Choroid plexus epithelial cell (primary cell): ENCODE measurements at regions not wholly inside any gene's neighbourhood (a gene's known extent, or its start where the extent isn't known, plus 50 kb on each side); places are given as distances from the start of the nearest gene placed in this dataset.
"Not testable (repeated sequence)": the region's sequence is repeated elsewhere in the genome, so short reads cannot be mapped to it uniquely, and the experiment has no call there.

Experiments used
- DNase-seq: peaks from one replicate; pipeline ENCODE4 v3.0.0-alpha.2; 2010; ENCODE audit warnings: low read depth
- H3K4me3 ChIP-seq: 2 replicates; pipeline ENCODE4 v1.5.1; 2011; ENCODE audit warnings: low read depth, mild to moderate bottlenecking, control low read depth, low read length, moderate library complexity
- TF ChIP-seq, protein P1 (sequence below): conservative IDR thresholded peaks from 2 replicates; pipeline ENCODE4 v1.5.1; 2011; ENCODE audit warnings: low read depth, mild to moderate bottlenecking, control low read depth, inconsistent platforms, low read length, moderate library complexity

DNA sequence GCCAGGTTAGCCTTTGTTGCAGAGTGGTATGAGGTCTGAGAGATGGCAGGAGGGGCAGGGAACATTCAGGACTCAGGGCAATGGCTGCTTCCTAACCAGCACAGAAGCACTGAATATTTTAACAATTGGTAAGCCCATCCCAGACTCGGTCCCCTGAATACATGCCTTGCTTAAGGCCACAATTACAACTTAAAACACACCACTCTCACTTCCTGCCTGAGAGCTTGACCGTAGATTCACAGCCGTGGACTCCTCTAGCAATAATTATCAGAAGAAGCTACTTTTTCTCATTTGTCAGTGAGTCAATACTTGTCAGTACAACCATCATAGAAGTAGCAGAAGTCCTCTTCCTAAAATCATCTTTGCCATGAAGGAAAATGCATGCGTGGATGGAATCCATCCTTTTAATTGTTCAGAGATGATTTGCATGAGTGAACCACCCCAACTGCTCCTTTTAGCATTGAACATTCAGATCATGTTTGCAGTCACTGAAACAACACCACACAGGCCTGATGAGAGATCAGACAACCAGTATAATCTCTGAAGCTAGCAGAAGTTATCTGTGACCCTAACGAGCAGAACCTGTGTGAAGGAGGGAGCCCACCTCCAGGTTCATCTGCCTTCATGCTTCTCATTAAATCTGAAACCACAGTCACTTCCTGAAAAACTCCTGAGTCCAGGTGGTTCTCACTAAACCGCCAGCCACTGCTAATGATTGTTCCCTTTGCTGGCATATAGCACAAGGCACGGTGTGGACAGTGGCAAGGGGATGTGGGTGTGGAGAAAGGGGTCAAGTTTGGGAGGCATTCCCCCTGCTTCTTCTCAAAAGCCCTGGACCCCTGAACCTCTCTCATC lies 333.9 kb upstream of the CNR1 start:
- TF ChIP-seq, protein P1, sequence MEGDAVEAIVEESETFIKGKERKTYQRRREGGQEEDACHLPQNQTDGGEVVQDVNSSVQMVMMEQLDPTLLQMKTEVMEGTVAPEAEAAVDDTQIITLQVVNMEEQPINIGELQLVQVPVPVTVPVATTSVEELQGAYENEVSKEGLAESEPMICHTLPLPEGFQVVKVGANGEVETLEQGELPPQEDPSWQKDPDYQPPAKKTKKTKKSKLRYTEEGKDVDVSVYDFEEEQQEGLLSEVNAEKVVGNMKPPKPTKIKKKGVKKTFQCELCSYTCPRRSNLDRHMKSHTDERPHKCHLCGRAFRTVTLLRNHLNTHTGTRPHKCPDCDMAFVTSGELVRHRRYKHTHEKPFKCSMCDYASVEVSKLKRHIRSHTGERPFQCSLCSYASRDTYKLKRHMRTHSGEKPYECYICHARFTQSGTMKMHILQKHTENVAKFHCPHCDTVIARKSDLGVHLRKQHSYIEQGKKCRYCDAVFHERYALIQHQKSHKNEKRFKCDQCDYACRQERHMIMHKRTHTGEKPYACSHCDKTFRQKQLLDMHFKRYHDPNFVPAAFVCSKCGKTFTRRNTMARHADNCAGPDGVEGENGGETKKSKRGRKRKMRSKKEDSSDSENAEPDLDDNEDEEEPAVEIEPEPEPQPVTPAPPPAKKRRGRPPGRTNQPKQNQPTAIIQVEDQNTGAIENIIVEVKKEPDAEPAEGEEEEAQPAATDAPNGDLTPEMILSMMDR, result no peak
- H3K4me3 ChIP-seq, result no peak overlapping the region
- no peak for DNase-seq

DNA sequence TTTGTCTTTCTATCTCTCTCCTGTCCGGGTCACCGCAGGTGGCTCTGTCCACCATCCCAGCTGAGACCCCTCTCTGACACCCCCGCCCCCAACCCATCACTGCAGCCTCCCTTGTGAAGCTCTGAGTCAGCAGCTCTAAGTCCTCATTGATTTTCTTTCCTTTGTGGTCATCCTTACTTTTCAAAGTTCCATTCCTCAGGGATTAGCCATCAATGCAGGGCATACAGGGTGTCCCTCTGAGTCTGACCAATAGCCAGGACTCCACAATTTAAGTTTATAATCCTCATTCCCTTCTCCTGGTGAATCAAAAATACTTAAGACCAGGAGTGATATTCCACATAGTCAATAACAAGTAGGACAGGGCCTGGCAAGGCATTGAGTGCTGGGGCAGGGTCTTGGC lies 333.3 kb upstream of the CNR1 start:
- TF ChIP-seq, protein P1, result no peak
- no peak for DNase-seq

DNA sequence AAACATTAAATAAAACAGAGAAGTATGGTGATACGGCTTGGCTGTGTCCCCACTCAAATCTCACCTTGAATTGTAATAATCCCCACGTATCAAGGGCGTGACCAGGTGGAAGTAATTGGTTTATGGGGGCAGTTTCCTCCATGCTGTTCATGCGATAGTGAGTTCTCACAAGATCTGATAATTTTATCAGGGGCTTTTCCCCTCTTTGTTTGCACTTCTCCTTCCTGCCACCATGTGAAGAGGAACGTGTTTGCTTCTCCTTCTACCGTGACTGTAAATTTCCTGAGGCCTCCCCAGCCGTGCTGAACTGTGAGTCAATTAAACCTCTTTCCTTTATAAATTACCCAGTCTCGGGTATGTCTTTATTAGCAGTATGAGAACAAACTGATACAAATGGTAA lies 331.3 kb upstream of the CNR1 start:
- H3K4me3 ChIP-seq, DNase-seq: not testable (repeated sequence)

More for the DNA sequence above, 333.3 kb upstream of the CNR1 start:
- H3K4me3 ChIP-seq, result no peak overlapping the region

DNA sequence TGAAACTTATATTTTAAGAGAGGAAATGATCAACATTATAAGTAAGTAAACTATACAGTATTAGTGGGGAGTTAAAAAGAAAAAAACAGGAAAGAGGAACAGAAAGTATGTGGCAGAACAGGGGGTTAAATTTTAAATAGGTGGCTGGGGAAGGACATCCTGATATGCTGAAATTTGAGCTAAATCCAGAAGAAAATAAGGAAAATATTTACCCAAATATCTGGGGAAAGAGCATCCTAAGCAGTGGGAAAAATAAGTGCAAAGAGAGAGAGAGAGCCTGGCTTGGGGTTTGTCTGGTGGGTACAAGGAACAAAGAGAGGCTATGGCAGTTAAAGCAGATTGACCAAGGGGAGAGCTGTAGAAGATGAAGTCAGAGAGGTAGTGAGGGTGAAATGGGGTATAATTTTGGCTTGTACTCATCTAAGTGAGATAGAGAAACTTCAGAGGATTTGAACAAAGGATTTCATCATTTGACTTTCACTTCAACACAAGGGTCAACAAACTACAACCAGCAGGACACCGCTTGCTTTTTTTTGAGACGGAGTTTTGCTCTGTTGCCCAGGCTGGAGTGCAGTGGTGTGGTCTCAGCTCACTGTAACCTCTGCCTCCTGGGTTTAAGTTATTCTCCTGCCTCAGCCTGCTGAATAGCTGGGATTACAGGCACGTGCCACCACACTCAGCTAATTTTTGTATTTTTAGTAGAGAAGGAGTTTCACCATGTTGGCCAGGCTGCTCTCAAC lies 328.4 kb upstream of the CNR1 start:
- peak; percentile 16 for DNase-seq
- no peak overlapping the region for H3K4me3 ChIP-seq
- TF ChIP-seq, protein P1, result no peak

DNA sequence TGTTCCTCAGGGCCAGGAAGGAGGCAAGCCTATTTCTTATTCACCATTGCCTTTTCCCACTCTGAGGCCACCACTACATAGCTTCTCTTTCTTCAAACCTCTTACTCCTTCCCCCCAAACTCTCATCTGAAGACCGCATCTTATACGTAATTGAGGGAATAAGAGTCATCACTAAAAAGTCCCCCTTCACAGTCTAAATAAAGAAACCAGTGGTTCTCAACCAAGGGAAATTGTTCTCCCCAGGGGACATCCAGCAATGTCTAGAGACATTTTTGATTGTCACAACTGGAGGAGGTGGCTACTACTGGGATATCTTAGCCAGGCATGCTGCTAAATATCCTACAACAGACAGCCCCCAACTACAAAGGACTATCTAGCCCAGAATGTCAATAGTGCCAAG lies 327.6 kb upstream of the CNR1 start:
- no peak overlapping the region for H3K4me3 ChIP-seq
- no peak for DNase-seq
- TF ChIP-seq, protein P1, result no peak

DNA sequence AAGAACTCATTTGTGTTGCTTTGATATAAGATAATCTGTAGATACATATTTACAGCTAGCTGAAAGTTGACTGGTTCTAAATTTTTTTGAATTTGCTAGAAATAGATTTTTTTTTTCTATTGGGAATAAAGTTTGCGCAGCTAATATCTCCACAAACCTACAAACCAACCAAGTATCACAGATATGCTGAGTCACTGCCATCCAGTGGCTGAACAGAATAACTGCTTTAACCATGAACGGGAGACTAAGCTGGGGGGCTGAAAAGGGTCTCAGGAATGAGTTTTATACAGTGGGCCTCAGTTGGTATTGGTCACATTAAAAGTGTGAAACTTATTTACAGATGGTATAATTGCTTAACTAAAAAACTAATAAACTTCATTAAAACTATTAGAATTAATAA lies 326.7 kb upstream of the CNR1 start:
- no peak overlapping the region for H3K4me3 ChIP-seq
- TF ChIP-seq, protein P1, result peak; percentile 72
- peak; percentile 77 for DNase-seq

DNA sequence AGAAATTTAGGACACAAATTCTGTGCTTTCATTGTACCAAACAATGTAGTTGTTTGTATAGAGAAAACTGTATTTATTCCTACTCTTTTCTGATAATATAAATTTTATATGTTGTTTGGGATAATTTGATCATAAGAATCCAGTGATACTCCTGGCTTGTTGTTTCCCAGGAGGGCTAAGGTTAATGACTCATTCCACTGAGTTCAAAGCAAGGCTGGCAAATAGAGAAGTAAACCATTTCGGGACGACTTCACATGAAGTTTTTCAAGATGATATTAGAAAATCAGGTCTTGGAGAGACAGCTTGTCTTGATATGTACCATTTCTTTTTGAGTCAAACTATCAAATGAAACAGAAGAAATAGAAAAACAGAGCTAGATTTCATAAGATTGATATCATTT lies 326.1 kb upstream of the CNR1 start:
- peak; percentile 24 for DNase-seq
- TF ChIP-seq, protein P1, result no peak
- H3K4me3 ChIP-seq, result no peak overlapping the region
